ENCODE measurements at regions not wholly inside any gene's neighbourhood (a gene's known extent, or its start where the extent isn't known, plus 50 kb on each side); places are given as distances from the start of the nearest gene placed in this dataset.

GRCh38 chr1:163824006-163824405 is 502.3 kb downstream of the NUF2 start:
- no peak for TF ChIP-seq CTCF (IDR thresholded peaks at IDR 0.05)
- no peak for TF ChIP-seq POLR2A (IDR thresholded peaks at IDR 0.05)

All from Peyer's patch (tissue), 4 donors.